ENCODE measurements at regions not wholly inside any gene's neighbourhood (a gene's known extent, or its start where the extent isn't known, plus 50 kb on each side); places are given as distances from the start of the nearest gene placed in this dataset.
A peak's percentile ranks its signal among the peaks of the same experiment; 100 is the strongest.

GRCh38 chr20:60888771-60889170 is 363.3 kb upstream of the CDH4 start:
- no peak for DNase-seq

GRCh38 chr20:60892095-60892813 is 359.8 kb upstream of the CDH4 start:
- DNase-seq: no peak

GRCh38 chr20:60894091-60894490 is 358.0 kb upstream of the CDH4 start:
- peak in 1 of 2 experiments; percentile 28 for DNase-seq

DNA sequence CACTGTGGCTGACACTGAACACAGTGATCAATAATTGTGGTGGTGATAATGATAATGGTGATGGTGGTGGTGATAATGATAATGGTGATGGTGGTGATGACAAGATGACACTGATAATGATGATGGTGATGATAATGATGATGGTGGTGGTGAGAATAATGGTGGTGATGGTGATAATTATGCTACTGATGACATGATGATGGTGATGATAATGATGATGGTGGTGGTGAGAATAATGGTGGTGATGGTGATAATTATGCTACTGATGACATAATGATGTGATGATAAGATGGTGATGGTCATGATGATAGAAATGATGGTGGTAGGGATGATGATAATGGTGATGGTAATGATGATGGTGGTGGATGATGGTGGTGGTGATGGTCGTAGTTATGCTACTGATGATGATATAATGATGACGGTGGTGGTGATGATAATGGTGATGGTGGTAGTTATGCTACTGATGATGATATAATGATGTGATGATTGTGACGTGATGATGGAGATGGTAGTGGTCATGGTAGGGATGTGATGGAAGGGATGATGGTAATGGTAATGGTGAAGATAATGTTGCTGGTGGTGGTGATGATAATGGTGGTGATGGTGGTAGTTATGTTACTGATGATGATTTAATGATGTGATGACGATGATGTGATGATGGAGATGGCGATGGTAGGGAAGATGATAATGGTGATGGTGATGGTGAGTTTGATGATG is 356.5 kb upstream of the CDH4 start:
- no peak for DNase-seq

GRCh38 chr20:60897976-60898375 is 354.1 kb upstream of the CDH4 start:
- peak in 1 of 2 experiments; percentile 31 for DNase-seq

- DNase-seq: no peak
Observed at GRCh38 chr20:60899320-60899719, 352.7 kb upstream of the CDH4 start.

GRCh38 chr20:60900618-60901017 is 351.4 kb upstream of the CDH4 start:
- no peak for DNase-seq

DNA sequence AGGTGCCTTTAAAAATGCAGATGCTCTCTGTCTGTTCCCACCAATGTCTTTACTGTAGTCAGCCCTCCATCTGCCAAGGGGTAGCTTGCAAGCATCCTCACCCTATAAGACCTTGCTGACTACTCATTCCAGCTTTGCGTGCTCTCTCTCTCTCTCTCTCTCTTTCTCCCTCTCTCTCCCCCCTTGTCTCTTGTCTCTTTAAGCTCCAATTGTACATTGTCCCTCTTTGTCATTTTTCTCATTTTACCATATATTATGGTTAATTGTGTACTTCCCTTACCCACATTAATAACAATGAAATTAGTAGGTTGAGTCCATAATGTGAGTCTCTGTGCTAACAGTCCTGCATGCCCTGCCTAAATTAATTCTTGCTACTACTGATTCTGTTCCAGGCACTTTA is 350.2 kb upstream of the CDH4 start:
- no peak for DNase-seq

GRCh38 chr20:60903325-60903971 is 348.6 kb upstream of the CDH4 start:
- DNase-seq: no peak

DNA sequence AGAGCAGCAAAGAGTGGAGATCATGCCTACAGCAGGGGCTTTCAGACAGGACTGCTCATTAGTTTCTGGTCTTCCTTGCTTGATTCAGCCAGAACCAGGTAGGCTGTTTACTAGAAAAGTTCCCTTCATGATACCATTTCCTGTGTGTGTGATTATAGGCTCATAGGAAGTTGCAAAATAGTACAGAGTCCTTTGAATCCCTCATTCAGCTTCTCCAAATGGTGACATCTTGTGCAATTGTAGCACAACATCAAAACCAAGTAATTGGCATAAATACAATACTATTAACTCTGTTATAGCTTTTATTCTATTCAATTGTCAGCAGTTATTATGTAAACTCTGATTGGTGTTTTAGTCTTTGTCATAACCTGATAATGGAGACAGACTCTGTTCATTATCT is 347.3 kb upstream of the CDH4 start:
- DNase-seq: no peak

DNA sequence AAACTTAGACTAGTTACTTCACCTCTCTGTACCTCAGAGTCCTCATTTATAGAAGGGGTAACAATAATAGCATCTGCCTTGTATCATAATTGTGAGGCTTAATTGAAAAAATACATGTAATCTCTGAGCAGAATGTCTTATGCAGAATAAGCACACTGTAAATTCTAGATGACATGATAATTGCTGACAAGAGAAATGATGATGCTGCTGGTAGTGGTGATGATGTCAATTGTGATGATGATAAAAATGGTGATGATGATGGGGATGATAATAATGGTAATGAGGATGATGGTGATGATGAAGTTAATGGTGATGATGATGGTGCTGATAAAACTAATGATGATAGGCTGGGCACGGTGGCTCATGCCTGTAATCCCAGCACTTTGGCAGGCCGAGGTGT is 346.1 kb upstream of the CDH4 start:
- DNase-seq: no peak

GRCh38 chr20:60906555-60906954 is 345.5 kb upstream of the CDH4 start:
- no peak for DNase-seq

- DNase-seq: no peak
Observed at GRCh38 chr20:60913298-60913697, 338.8 kb upstream of the CDH4 start.

DNA sequence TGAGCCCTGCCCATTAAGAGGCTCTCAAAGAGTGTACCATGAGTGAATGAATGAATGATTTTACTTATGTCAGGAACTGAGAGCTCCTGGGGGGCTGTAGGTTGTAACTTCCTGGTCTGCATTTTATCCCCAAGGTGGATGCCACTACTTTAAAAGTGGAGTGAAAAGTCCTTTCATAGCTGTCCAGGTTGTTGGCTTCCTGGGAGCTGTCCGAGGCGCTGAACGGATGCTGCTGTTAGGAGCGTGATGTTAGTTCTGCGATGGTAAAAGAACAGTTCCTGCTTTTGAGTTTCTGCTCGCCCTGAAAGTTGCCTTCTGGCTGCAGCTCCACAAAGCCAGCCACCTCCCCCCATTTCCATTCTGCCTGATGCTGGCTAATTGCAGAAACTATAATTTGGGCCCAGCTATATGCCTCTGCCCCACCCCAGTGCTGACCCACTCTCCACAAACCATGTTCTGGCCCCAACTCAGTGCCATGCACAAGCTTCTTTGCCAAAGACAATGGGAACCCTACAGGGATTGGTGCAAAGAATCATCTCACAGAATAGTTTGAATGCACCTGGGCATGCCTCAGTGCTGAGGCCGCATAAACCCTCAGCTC is 330.9 kb upstream of the CDH4 start:
- DNase-seq: no peak

- no peak for DNase-seq
Observed at GRCh38 chr20:60926831-60927230, 325.2 kb upstream of the CDH4 start.

DNA sequence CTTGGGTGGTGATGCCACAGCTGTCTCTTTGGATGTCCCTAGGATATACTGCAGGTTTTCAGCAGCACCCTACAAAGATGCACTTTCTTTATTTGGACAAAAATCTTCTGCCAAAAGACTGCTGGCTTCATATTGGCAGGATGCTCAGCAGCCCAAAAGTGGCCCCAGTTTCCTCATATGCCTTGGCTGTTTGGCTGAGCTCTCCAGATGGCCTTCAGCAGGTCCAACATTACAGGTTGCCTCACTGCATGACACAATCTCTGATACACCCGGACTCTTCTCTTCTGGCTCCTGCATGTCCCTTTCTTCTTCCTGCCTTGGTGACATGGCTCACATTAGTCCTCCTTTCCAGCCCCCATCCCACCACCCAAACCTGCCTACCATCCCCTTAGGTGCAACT is 323.7 kb upstream of the CDH4 start:
- no peak for DNase-seq

DNA sequence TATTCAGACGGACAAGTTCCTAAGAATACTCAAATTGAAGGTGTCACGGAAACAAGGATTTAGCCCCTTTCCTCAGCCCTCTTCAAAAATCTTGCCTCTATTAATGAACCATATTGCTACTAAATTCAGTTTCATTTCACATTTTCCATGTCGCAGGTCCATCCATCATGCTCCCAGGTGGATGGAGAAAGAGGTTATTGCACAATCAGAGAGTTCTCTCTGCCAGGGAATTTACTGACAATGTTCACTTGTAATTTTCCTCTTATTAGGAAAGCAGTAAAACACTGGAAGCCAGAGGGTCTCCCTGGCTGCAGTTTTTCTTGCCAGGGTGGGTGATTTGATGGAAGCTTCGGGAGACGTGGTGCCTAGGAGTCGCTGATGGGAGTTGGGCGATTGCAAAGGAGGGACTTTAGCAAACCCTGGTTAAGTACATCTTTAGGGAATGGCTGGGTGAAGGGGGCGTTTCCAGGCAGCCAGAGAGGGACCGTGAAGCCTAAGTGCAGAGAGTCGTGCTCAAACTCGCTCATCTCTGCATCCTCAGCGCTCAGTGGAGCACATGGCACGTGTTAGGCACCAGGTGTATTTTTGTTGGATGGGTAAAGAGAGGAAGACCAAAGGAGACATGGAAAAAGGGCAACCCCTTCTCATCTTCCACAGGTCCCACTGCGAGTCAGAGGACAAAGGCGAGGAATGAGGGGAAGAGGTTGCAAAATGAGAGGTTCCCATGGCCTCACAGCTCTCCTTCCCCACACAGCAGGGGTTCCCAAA is 321.9 kb upstream of the CDH4 start:
- DNase-seq: no peak

DNA sequence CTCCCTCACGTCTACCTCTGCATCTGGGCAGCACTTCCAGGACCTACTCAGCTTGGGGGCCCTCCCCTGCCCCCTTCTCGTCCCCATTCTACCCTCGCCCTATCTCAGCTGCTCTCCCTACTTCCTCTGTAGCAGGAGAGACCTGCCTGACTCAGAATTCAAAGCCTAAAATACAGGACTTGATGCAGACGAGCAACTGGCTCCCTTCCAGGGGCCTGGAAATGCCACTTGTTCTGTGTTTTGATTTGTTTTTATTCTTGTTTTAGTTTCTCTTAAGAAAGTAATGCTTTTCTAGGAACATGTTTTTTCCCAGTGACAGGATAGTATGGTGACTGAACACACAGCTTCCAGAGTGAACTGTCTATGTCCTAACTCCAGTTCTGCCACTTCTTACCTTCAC is 320.4 kb upstream of the CDH4 start:
- DNase-seq: no peak

DNA sequence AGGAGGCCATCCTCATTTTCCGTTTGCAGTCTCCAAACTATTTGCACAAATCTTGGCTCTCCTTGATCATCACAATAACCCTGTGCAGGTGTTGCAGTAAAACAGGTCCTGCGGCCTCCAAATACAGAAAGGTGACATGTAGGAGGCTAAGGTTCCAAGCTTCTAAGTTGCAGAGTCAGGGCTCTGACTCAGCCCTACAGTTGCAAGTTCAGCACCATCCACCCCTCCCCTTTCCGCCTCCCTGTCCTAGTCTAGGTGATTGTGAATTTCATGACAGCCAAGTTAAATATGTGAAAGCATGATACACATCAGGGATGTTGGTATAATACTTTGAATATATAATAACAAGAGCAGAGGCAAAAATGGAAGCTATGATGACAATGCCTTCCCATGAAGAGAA is 317.3 kb upstream of the CDH4 start:
- no peak for DNase-seq

DNA sequence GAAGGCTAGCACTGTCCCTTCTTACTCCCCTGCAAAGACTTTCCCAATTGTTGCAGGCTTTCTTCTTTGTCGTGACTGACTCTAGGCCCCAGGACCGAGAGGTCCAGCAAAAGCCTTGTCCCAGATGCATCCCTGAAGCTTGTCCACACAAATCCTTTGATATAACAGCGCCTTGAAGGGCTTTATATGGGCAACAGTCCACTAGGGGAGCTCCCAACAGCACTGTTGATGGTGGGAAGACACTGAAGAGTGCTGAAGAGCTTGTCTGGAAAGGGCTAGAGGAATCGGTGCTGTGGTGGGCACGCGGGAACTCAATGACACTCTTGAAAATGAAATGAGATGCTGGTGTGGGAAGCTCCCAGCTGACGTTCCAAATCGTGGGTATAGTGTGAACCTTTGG is 316.1 kb upstream of the CDH4 start:
- DNase-seq: peak in 1 of 2 experiments; percentile 1

- DNase-seq: no peak
Observed at GRCh38 chr20:60937585-60937984, 314.5 kb upstream of the CDH4 start.

- DNase-seq: no peak
Observed at GRCh38 chr20:60941379-60941778, 310.7 kb upstream of the CDH4 start.

- DNase-seq: no peak
Observed at GRCh38 chr20:60947819-60948218, 304.2 kb upstream of the CDH4 start.
